K562 (cell line): ENCODE measurements at regions not wholly inside any gene's neighbourhood (a gene's known extent, or its start where the extent isn't known, plus 50 kb on each side); places are given as distances from the start of the nearest gene placed in this dataset.

Experiments
- ATAC-seq: fragments of 200-7000 bp; cut with Tn5 transposase; 3 replicates; pipeline ENCODE4 v1.9.1; 2020; ENCODE audit warnings: moderate library complexity
- BruUV-seq: library from RNA; stranded (reverse); fragments of 400-500 nt; replicated peaks from 2 replicates; lab custom pipeline; 2021; lab: Mats Ljungman, UMichigan
- CTCF ChIA-PET: fragments of 300-600 bp; formaldehyde crosslinking; extraction: SDS; loops from one replicate; lab custom pipeline; 2021; ENCODE audit warnings: low intra/inter-chr PET ratio; lab: Yijun Ruan, JAX
- POLR2A ChIA-PET: fragments of 300-600, 350-650 bp; sonication (Branson Sonifier 250); formaldehyde crosslinking; extraction: SDS; loops from one replicate; lab custom pipeline; 2021; ENCODE audit warnings: antibody characterized with exemption, inconsistent platforms; lab: Yijun Ruan, JAX
- DNase-seq, 4 experiments: peaks; one replicate each; pipeline versions ENCODE4 v3.0.0 to v3.0.0-alpha.2; 2011 to 2018; ENCODE audit warnings: low spot score in 3 of 4, mixed read lengths in 3 of 4; ENCODE audit errors: extremely low read depth in 1 of 4
- FAIRE-seq: peaks from 2 replicates; lab custom pipeline; 2011; peaks lifted over from hg19 to GRCh38; lab: Jason Lieb, UNC
- H2AFZ ChIP-seq: 2 replicates; pipeline ENCODE4 v1.6.0; 2011; ENCODE audit warnings: low read depth, low read length, control low read depth, inconsistent platforms
- H3K27ac ChIP-seq: fragments of 200-600 bp; 3 replicates; pipeline ENCODE4 v1.8.0; 2011; ENCODE audit warnings: low read depth, mild to moderate bottlenecking, control low read depth, inconsistent platforms, low read length, moderate library complexity, mixed read lengths; ENCODE audit errors: extremely low read depth
- H3K27me3 ChIP-seq, 2 experiments: fragments of 300-600 bp in 1 of 2; 2 replicates in 1 of 2; 3 replicates in 1 of 2; pipeline versions ENCODE4 v1.6.0 to v1.8.0; 2011; ENCODE audit warnings: inconsistent platforms in 2 of 2, low read length in 2 of 2, mild to moderate bottlenecking in 1 of 2, mixed read lengths in 1 of 2, moderate library complexity in 1 of 2; ENCODE audit not compliant: control insufficient read depth in 2 of 2, insufficient read depth in 2 of 2
- H3K36me3 ChIP-seq: fragments of 300-600 bp; 3 replicates; pipeline ENCODE4 v1.8.0; 2011; ENCODE audit warnings: mild to moderate bottlenecking, low read length, inconsistent platforms; ENCODE audit not compliant: control insufficient read depth, insufficient read depth
- H3K4me1 ChIP-seq, 2 experiments: fragments of 200-600 bp in 1 of 2; replicated peaks in 1 of 2; 2 replicates in 1 of 2; 3 replicates in 1 of 2; pipeline versions ENCODE4 v1.5.1 to v1.8.0; 2011; ENCODE audit warnings: inconsistent platforms in 2 of 2, low read length in 2 of 2, mild to moderate bottlenecking in 1 of 2, mixed read lengths in 1 of 2, moderate library complexity in 1 of 2; ENCODE audit not compliant: control insufficient read depth in 2 of 2, insufficient read depth in 2 of 2
- H3K4me2 ChIP-seq: 2 replicates; pipeline ENCODE4 v1.6.1; 2011; ENCODE audit warnings: low read length, control low read depth, inconsistent platforms, mixed read lengths; ENCODE audit not compliant: insufficient read depth
- H3K4me3 ChIP-seq: fragments of 200-600 bp; sonication (generic), shearing (Covaris generic); 2 replicates; pipeline ENCODE4 v1.5.1; 2016; ENCODE audit warnings: control low read depth, inconsistent platforms
- H3K79me2 ChIP-seq: fragments of 200-600 bp; 3 replicates; pipeline ENCODE4 v1.8.0; 2011; ENCODE audit warnings: low read length, inconsistent platforms; ENCODE audit not compliant: control insufficient read depth, insufficient read depth
- H3K9ac ChIP-seq, 2 experiments: 2 replicates each; pipeline versions ENCODE4 v1.6.0 to v1.6.1; 2011; ENCODE audit warnings: low read depth in 2 of 2, low read length in 2 of 2, control low read depth in 1 of 2, inconsistent platforms in 1 of 2, mild to moderate bottlenecking in 1 of 2, mixed read lengths in 1 of 2; ENCODE audit not compliant: insufficient read depth in 1 of 2
- H3K9me1 ChIP-seq: one replicate; pipeline ENCODE4 v1.6.0; 2011; ENCODE audit warnings: inconsistent platforms, mild to moderate bottlenecking, low read length, moderate library complexity; ENCODE audit not compliant: control insufficient read depth, insufficient read depth
- H3K9me3 ChIP-seq: replicated peaks from 2 replicates; pipeline ENCODE4 v1.5.1; 2011; ENCODE audit warnings: low read depth, low read length, inconsistent platforms; ENCODE audit not compliant: control insufficient read depth, insufficient read depth
- H4K20me1 ChIP-seq: replicated peaks from 2 replicates; pipeline ENCODE4 v1.6.1; 2011; ENCODE audit warnings: low read length, inconsistent platforms, mixed read lengths; ENCODE audit not compliant: control insufficient read depth, insufficient read depth
- MEIS2 ChIP-seq: fragments of 450-650 bp; IDR thresholded peaks from 2 replicates; pipeline ENCODE4 v1.6.1; 2014; ENCODE audit warnings: mild to moderate bottlenecking; ENCODE audit not compliant: partially characterized antibody
- NR1H2 ChIP-seq: sonication (generic); formaldehyde crosslinking; IDR thresholded peaks from 2 replicates; pipeline ENCODE4 v1.4.0; 2020; ENCODE audit warnings: mild to moderate bottlenecking, missing genetic modification reagents
- PYGO2 ChIP-seq: fragments of 450-650 bp; IDR thresholded peaks from 2 replicates; pipeline ENCODE4 v1.6.1; 2016; ENCODE audit warnings: mild to moderate bottlenecking, missing genetic modification characterization, moderate library complexity, missing compliant biosample characterization
- RFX7 ChIP-seq: fragments of 250-450 bp; sonication (Bioruptor Pico); IDR thresholded peaks from 2 replicates; pipeline ENCODE4 v1.5.1; 2021; ENCODE audit warnings: mild to moderate bottlenecking
- RHOXF2B ChIP-seq: fragments of 250-450 bp; sonication (Bioruptor Pico); conservative IDR thresholded peaks from 2 replicates; pipeline ENCODE4 v1.5.1; 2021
- TCF7 ChIP-seq: sonication (generic); IDR thresholded peaks from 2 replicates; pipeline ENCODE4 v1.6.1; 2016; ENCODE audit warnings: antibody characterized with exemption, borderline replicate concordance
- ZBED1 ChIP-seq: IDR thresholded peaks from 2 replicates; pipeline ENCODE4 v1.6.1; 2014
- WGBS: fragments of 100-300 bp; shearing (Covaris generic); methylation state at CpG from one replicate; pipeline ENCODE4 v1.1.6; 2016; ENCODE audit warnings: low coverage, mixed read lengths; ENCODE audit not compliant: insufficient coverage; ENCODE audit errors: missing lambda C conversion rate; 5-methylcytosine and 5-hydroxymethylcytosine counted together
- in situ Hi-C: fragments of 300-500 bp; cut with MboI; formaldehyde crosslinking; loops from 4 replicates; pipeline ENCODE4 v1.15.0; 2018; ENCODE audit warnings: inconsistent platforms, mixed read lengths
- intact Hi-C: fragments of 100-400 bp; cut with micrococcal nuclease; formaldehyde crosslinking; loops from 2 replicates; pipeline ENCODE4 v1.14.2; 2022

- H4K20me1 ChIP-seq: no peaks in the 10 kb centered on the region
- ATAC-seq (no peak), DNase-seq (no peak), FAIRE-seq (no peak)
- H3K4me2 ChIP-seq: no peak overlapping the region
- no peaks in the 10 kb centered on the region for H3K9me3 ChIP-seq
- H2AFZ ChIP-seq: no peak overlapping the region
- BruUV-seq: no TSS peak
- no peak overlapping the region for H3K27ac ChIP-seq
- H3K36me3 ChIP-seq: no peaks in the 10 kb centered on the region
- H3K4me3 ChIP-seq: no peak overlapping the region
- CTCF ChIA-PET: no interaction called here
- no peaks in the 10 kb centered on the region for H3K79me2 ChIP-seq
- no peaks in the 10 kb centered on the region for H3K27me3 ChIP-seq
- H3K9me1 ChIP-seq: no peaks in the 10 kb centered on the region
- in situ Hi-C loops: no loop called here
- POLR2A ChIA-PET: interaction anchor here (0.6 to 1.9 kb wide), 4 partner anchors 9 to 1123 kb away, joined by 3 to 6 read pairs (median 3); no protein-coding TSS in a partner anchor
- no peak overlapping the region for H3K9ac ChIP-seq
- no peaks in the 10 kb centered on the region; a peak in 1 of 5 replicates for H3K4me1 ChIP-seq
- TF ChIP-seq RHOXF2B (CRISPR knock-in tag) (no peak), NR1H2 (CRISPR knock-in tag) (no peak), RFX7 (no peak), TCF7 (no peak), MEIS2 (no peak)
- intact Hi-C loops: no loop called here
- WGBS: 0% methylated on average over 1 of the region's 1 CpG
Observed at GRCh38 chr1:172883844-172884243, 166.9 kb downstream of the TNFSF18 start.

DNA sequence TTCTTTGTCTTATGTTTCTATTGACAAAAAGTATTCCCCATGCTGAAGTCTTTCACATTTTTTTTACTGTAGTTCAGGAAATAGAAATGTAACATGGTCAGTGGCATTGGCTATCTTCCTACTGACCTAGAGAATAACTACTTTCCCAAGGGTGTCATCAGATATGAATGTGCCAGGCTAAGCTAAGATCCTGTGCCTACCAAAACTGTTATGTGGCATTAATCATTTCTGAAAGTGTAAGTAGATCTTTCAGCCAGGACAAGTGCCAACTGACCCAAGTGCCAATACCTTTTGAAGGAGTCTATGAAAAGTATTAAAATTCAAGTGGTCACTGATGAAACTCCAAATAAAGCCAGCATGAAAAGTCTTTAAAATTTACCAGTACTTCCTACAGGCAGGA lies 165.3 kb downstream of the TNFSF18 start:
- intact Hi-C loops: no loop called here
- no peak for ATAC-seq
- H3K27ac ChIP-seq: no peak overlapping the region
- CTCF ChIA-PET: no interaction called here
- H3K4me1 ChIP-seq: no peaks in the 10 kb centered on the region; a peak in 1 of 5 replicates
- H3K79me2 ChIP-seq: no peaks in the 10 kb centered on the region
- H2AFZ ChIP-seq: no peak overlapping the region
- no peak for TF ChIP-seq PYGO2 (tag)
- no peak for TF ChIP-seq ZBED1
- TF ChIP-seq, all 486 proteins: peak for 0
- Histone ChIP-seq H3K4me2 (no peak overlapping the region), H3K9ac (no peak overlapping the region), H4K20me1 (no peaks in the 10 kb centered on the region), H3K27me3 (no peaks in the 10 kb centered on the region), H3K9me1 (no peaks in the 10 kb centered on the region), H3K36me3 (no peaks in the 10 kb centered on the region), H3K4me3 (no peak overlapping the region), H3K9me3 (no peaks in the 10 kb centered on the region)
- in situ Hi-C loops: no loop called here
- BruUV-seq: no TSS peak
- POLR2A ChIA-PET: interaction anchor here (0.9 kb wide), 1 partner anchor 8 kb away, joined by 7 read pairs; no protein-coding TSS in a partner anchor
- DNase-seq (no peak), FAIRE-seq (no peak)
